ENCODE measurements at regions not wholly inside any gene's neighbourhood (a gene's known extent, or its start where the extent isn't known, plus 50 kb on each side); places are given as distances from the start of the nearest gene placed in this dataset.

- Mint-ChIP-seq H3K27ac (ENCODE audit: low read depth, unreplicated experiment) (no peak overlapping the region), H3K9me3 (ENCODE audit: unreplicated experiment) (no peaks in the 10 kb centered on the region), H3K4me1 (ENCODE audit: insufficient read depth, unreplicated experiment) (no peaks in the 10 kb centered on the region), H3K27me3 (ENCODE audit: insufficient read depth, unreplicated experiment) (no peaks in the 10 kb centered on the region), H3K36me3 (ENCODE audit: insufficient read depth, unreplicated experiment) (no peaks in the 10 kb centered on the region), H3K4me3 (ENCODE audit: unreplicated experiment) (no peak overlapping the region)
- ChIA-PET POLR2A (no interaction called here), CTCF (interaction anchor here (1.2 kb wide), 1 partner anchor 38 kb away, joined by 4 read pairs; no protein-coding TSS in a partner anchor)
- TF ChIP-seq, protein P1, sequence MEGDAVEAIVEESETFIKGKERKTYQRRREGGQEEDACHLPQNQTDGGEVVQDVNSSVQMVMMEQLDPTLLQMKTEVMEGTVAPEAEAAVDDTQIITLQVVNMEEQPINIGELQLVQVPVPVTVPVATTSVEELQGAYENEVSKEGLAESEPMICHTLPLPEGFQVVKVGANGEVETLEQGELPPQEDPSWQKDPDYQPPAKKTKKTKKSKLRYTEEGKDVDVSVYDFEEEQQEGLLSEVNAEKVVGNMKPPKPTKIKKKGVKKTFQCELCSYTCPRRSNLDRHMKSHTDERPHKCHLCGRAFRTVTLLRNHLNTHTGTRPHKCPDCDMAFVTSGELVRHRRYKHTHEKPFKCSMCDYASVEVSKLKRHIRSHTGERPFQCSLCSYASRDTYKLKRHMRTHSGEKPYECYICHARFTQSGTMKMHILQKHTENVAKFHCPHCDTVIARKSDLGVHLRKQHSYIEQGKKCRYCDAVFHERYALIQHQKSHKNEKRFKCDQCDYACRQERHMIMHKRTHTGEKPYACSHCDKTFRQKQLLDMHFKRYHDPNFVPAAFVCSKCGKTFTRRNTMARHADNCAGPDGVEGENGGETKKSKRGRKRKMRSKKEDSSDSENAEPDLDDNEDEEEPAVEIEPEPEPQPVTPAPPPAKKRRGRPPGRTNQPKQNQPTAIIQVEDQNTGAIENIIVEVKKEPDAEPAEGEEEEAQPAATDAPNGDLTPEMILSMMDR (IDR thresholded peaks at IDR 0.05; ENCODE audit: unreplicated experiment) = no peak
- no TSS peak for BruUV-seq (replicated peaks)
- DNase-seq (ENCODE audit: unreplicated experiment) = no peak
- intact Hi-C loops (cut with micrococcal nuclease) = no loop called here
These were observed 728.1 kb upstream of the DDX18 start for GRCh38 chr2:117086174-117086942.

DNA sequence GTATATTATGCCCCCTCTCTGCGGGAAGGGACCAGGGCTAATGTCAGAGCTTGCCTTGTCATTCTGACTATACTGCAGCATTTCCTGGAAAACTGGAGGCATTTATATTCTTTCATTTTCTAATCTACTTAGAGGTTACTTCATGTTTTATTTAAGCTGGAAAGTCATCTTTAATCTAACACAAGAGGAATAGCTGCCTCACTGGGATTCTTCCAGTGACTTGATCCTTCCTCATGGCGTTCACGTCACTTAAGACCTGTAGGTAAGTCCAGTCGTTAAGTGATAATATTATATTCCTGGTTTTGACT, 727.6 kb upstream of the DDX18 start:
- Mint-ChIP-seq H3K9me3 (ENCODE audit: unreplicated experiment) (no peaks in the 10 kb centered on the region), H3K4me1 (ENCODE audit: insufficient read depth, unreplicated experiment) (no peaks in the 10 kb centered on the region), H3K36me3 (ENCODE audit: insufficient read depth, unreplicated experiment) (no peaks in the 10 kb centered on the region), H3K4me3 (ENCODE audit: unreplicated experiment) (no peak overlapping the region), H3K27ac (ENCODE audit: low read depth, unreplicated experiment) (no peak overlapping the region), H3K27me3 (ENCODE audit: insufficient read depth, unreplicated experiment) (no peaks in the 10 kb centered on the region)
- TF ChIP-seq, protein P1 (IDR thresholded peaks at IDR 0.05; ENCODE audit: unreplicated experiment) = no peak
- intact Hi-C loops (cut with micrococcal nuclease) = no loop called here
- no TSS peak for BruUV-seq (replicated peaks)
- ChIA-PET CTCF (interaction anchor here (1.2 kb wide), 1 partner anchor 39 kb away, joined by 4 read pairs; no protein-coding TSS in a partner anchor), POLR2A (no interaction called here)
- no peak for DNase-seq (ENCODE audit: unreplicated experiment)

DNA sequence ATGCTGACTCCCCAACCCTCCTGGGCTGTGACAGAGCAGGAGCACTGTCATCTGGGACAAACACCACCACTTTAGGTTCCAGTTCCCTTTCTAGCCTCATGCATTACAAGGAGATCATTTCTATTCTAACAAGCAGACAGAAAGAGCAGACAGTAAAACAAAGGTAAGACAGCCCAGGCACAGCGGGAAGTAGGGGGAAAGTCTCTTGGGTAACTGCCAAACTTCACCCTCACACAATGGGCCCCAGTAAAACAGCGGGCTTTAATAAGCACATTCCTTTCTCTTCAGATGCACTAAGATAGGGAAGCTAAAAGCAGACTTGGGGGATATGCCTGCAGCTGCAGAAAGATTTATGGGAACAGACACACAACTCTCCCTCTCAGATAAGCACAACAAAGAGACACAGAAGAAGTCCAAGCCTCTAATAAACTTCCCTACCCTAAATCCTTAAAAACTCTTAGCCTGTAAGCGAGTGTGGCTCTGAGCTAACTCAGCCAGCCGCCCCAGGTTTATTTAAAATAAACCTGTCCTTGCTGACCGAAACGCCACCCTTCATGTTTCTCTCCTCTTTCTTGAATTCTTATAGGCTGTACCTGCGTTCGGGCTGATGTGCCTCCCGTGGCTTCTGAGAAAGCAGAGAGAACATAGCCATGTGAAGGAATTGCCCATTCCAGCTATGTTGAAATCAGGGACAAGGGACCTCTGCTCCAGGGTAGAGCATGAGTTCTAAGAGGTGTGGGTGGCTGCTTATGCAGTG, 726.8 kb upstream of the DDX18 start:
- Mint-ChIP-seq H3K9me3 (ENCODE audit: unreplicated experiment) (no peaks in the 10 kb centered on the region), H3K27ac (ENCODE audit: low read depth, unreplicated experiment) (no peak overlapping the region), H3K4me1 (ENCODE audit: insufficient read depth, unreplicated experiment) (no peaks in the 10 kb centered on the region), H3K4me3 (ENCODE audit: unreplicated experiment) (no peak overlapping the region), H3K27me3 (ENCODE audit: insufficient read depth, unreplicated experiment) (no peaks in the 10 kb centered on the region), H3K36me3 (ENCODE audit: insufficient read depth, unreplicated experiment) (no peaks in the 10 kb centered on the region)
- intact Hi-C loops (cut with micrococcal nuclease) = no loop called here
- POLR2A ChIA-PET = interaction anchor here (0.6 kb wide), 1 partner anchor 14 kb away, joined by 3 read pairs; no protein-coding TSS in a partner anchor
- DNase-seq (ENCODE audit: unreplicated experiment) = no peak
- TF ChIP-seq, protein P1 (IDR thresholded peaks at IDR 0.05; ENCODE audit: unreplicated experiment) = no peak
- no TSS peak for BruUV-seq (replicated peaks)
- CTCF ChIA-PET = interaction anchor here (0.8 to 1.2 kb wide), 2 partner anchors 40 to 253 kb away, joined by 3 to 4 read pairs; no protein-coding TSS in a partner anchor

DNA sequence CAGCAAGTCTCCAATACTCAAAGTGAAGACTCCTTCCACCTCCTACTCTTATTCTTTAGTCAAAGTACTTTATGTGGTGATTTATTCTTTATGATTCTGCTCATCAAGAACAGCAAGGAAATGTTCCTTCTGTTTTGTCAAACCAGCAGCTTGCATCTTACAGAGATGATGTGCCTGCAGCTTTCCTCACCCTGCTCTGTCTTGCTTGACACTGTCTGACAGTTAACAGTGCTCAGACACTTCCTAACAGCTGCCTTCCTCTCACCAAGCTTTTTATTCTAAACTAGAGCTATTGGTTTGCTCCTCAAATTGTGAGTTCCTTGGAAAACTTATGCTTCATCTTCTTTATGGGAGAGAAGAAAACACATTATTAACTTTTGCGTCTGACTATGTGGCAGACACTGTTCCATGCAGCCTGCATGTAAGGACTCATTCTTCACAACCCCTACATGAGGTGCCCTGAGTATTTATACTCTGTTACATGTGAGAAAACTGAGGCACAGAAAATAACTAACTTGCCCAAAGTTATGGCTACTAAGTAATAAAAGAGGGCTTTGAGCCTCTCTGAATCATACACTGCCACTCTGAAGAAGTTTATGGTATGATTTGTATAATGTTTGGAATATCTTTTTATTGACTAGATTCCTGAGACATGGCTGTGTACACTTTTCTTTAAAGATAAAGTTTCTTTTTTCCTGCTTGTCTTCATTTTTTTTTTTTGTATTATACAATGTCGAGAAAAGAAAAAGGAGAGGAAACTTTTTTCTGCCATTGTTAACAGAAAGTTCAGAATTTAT, 723.3 kb upstream of the DDX18 start:
- BruUV-seq (replicated peaks) = no TSS peak
- TF ChIP-seq, protein P1 (IDR thresholded peaks at IDR 0.05; ENCODE audit: unreplicated experiment) = no peak
- H3K27ac Mint-ChIP-seq (ENCODE audit: low read depth, unreplicated experiment) = no peak overlapping the region
- POLR2A ChIA-PET = no interaction called here
- H3K4me3 Mint-ChIP-seq (ENCODE audit: unreplicated experiment) = no peak overlapping the region
- no peaks in the 10 kb centered on the region for H3K36me3 Mint-ChIP-seq (ENCODE audit: insufficient read depth, unreplicated experiment)
- no peak for DNase-seq (ENCODE audit: unreplicated experiment)
- no peaks in the 10 kb centered on the region for H3K27me3 Mint-ChIP-seq (ENCODE audit: insufficient read depth, unreplicated experiment)
- CTCF ChIA-PET = no interaction called here
- intact Hi-C loops (cut with micrococcal nuclease) = no loop called here
- H3K4me1 Mint-ChIP-seq (ENCODE audit: insufficient read depth, unreplicated experiment) = no peaks in the 10 kb centered on the region
- no peaks in the 10 kb centered on the region for H3K9me3 Mint-ChIP-seq (ENCODE audit: unreplicated experiment)
